IPS-20b (cell line): ENCODE measurements at regions not wholly inside any gene's neighbourhood (a gene's known extent, or its start where the extent isn't known, plus 50 kb on each side); places are given as distances from the start of the nearest gene placed in this dataset.

Experiments
- H3K27ac ChIP-seq: one replicate; pipeline ENCODE4 v1.5.1; 2013; ENCODE audit warnings: low read length
- H3K27me3 ChIP-seq: 2 replicates; pipeline ENCODE4 v1.6.1; 2013; ENCODE audit warnings: mild to moderate bottlenecking, low read length, inconsistent platforms; ENCODE audit not compliant: insufficient read depth
- H3K36me3 ChIP-seq: 2 replicates; pipeline ENCODE4 v1.6.1; 2013; ENCODE audit warnings: low read depth, mild to moderate bottlenecking, inconsistent platforms, low read length, moderate library complexity; ENCODE audit not compliant: insufficient read depth
- H3K4me1 ChIP-seq: 2 replicates; pipeline ENCODE4 v1.6.1; 2013; ENCODE audit warnings: mild to moderate bottlenecking, control low read depth, inconsistent platforms, low read length, moderate library complexity; ENCODE audit not compliant: insufficient read depth
- H3K4me3 ChIP-seq: 2 replicates; pipeline ENCODE4 v1.5.1; 2013; ENCODE audit warnings: mild to moderate bottlenecking, low read length, inconsistent platforms
- H3K9ac ChIP-seq: 2 replicates; pipeline ENCODE4 v1.6.1; 2013; ENCODE audit warnings: low read depth, mild to moderate bottlenecking, inconsistent platforms, low read length, moderate library complexity
- H3K9me3 ChIP-seq: 2 replicates; pipeline ENCODE4 v1.6.1; 2013; ENCODE audit warnings: mild to moderate bottlenecking, low read depth, low read length, inconsistent platforms; ENCODE audit not compliant: insufficient read depth

DNA sequence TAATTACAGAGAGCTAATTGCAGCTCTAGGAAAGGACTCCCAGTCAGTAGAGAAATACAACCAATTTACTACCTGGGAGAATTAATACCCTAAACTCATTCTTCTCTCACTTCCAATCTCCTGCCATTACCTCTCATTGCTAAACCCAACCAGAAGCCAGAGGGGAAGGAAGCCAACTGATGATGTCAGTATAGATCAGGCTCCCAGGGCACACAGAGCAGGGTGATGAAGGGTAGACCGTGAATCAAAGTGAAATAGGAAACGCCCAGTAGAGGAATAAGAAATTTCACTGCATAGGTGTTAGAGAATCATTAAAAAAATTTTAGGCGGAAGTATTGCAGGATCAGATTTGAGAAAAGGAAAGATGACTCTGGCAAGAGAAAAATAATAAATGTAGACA, 456.8 kb upstream of the NXPH2 start:
- Histone ChIP-seq H3K9me3 (no peaks in the 10 kb centered on the region), H3K4me3 (no peak overlapping the region), H3K27me3 (no peaks in the 10 kb centered on the region), H3K36me3 (no peaks in the 10 kb centered on the region), H3K4me1 (peaks cover 3% of the 10 kb centered on the region; the same call in 1 of the 2 replicates), H3K9ac (no peak overlapping the region), H3K27ac (no peak overlapping the region)

DNA sequence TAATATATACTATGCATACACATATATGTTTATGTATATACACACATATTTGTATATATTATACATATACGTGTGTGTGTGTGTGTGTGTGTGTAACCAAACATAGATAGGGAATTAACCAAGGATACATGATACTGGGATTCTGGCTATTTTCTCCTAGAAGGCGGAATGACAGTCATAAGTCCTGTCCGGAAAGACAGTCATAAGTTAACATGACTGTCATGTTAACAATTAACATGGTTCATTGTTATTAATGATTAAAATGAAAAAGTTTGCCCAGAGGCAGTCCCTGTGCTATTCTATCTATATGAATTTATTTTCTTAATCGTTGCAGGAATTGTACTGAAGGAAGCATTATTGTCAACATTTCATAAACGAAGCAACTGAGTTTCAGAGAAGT, 450.7 kb upstream of the NXPH2 start:
- H3K4me1 ChIP-seq, result peaks cover 3% of the 10 kb centered on the region; the same call in 1 of the 2 replicates
- no peak overlapping the region for H3K4me3 ChIP-seq
- H3K36me3 ChIP-seq, result no peaks in the 10 kb centered on the region
- no peaks in the 10 kb centered on the region for H3K9me3 ChIP-seq
- no peaks in the 10 kb centered on the region for H3K27me3 ChIP-seq
- H3K27ac ChIP-seq, result no peak overlapping the region
- H3K9ac ChIP-seq, result no peak overlapping the region

DNA sequence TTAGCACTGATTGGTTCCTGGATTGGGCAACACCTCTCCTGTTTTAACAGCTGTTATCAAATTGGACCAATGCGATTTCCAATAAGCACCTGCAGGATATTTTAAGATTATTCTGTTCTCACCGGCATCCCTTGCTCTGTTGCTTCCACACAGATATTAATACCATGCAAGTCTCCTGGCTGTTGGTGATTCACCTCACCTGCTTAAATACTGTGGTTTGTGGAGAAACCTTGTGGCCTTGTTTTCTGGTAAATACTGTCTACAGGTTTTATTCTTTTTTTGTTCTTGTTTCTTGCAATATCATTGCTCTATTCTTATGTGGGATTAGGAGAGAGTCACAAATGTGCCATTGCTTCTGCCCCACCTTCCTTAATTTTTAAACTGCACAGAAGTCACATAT, 448.1 kb upstream of the NXPH2 start:
- H3K27me3 ChIP-seq, result no peaks in the 10 kb centered on the region
- no peak overlapping the region for H3K4me3 ChIP-seq
- no peak overlapping the region for H3K9ac ChIP-seq
- no peak overlapping the region for H3K27ac ChIP-seq
- H3K4me1 ChIP-seq, result no peaks in the 10 kb centered on the region; the same call in 1 of the 2 replicates
- no peaks in the 10 kb centered on the region for H3K36me3 ChIP-seq
- H3K9me3 ChIP-seq, result no peaks in the 10 kb centered on the region

DNA sequence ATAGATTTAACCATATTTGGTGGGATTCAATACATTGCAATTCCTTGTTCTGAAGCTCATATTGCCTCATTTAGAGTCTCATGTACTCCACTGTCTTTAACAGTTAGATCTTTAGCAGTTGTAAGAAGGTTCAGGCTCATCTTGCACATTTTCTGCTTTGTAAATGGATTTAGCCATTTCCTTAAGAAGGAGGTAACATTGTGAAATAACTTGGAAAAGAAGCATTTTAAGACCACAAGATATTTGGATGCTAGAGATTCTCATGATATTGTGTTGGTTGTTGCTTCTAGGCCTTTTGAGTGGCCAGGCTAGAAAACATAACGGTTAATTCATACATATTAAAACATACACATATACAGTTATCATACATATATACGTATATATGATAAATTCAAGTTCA, 445.8 kb upstream of the NXPH2 start:
- no peaks in the 10 kb centered on the region for H3K4me1 ChIP-seq
- H3K27me3 ChIP-seq, result no peaks in the 10 kb centered on the region
- no peak overlapping the region for H3K4me3 ChIP-seq
- no peak overlapping the region for H3K9ac ChIP-seq
- no peaks in the 10 kb centered on the region for H3K9me3 ChIP-seq
- no peaks in the 10 kb centered on the region for H3K36me3 ChIP-seq
- H3K27ac ChIP-seq, result no peak overlapping the region

DNA sequence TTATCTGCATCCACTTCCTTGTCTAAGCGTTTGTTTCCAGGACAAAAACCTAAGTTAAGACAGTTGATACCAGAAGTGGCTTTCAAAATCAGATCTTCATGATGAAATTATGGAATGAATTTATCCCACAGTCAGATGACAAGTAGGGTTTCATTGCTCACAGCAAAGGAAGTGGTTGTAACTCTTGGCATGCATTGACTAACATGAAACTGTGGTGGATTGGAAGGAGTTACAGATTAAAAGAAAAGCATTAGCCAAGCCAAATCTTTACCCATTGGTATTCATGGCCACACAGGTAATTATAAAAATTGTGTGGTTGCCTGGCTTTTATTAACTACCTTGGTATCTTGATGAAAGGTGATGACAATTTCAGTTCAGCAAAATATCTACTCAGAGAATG, 438.0 kb upstream of the NXPH2 start:
- no peaks in the 10 kb centered on the region for H3K9me3 ChIP-seq
- no peaks in the 10 kb centered on the region for H3K4me1 ChIP-seq
- H3K27ac ChIP-seq, result no peak overlapping the region
- no peaks in the 10 kb centered on the region for H3K27me3 ChIP-seq
- H3K4me3 ChIP-seq, result no peak overlapping the region
- no peak overlapping the region for H3K9ac ChIP-seq
- H3K36me3 ChIP-seq, result no peaks in the 10 kb centered on the region

DNA sequence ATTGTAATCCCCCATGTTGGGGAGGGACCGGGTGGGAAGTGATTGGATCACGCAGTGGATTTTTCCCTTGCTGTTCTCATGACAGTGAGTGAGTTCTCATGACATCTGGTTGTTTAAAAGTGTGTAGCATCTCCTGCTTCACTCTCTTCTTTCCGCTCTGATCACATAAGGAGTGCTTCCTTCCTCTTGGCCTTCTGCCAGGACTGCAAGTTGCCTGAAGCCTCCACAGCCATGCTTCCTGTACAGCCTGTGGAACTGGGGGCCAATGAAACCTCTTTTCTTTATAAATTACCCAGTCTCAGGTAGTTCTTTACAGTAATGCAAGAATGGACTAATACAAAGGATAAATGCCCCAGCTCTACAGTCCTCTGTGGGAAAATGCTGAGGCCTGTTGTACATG, 437.5 kb upstream of the NXPH2 start:
- Histone ChIP-seq H3K4me3 (no peak overlapping the region), H3K27me3 (no peaks in the 10 kb centered on the region), H3K36me3 (no peaks in the 10 kb centered on the region), H3K9me3 (no peaks in the 10 kb centered on the region), H3K4me1 (no peaks in the 10 kb centered on the region), H3K9ac (no peak overlapping the region), H3K27ac (no peak overlapping the region)

DNA sequence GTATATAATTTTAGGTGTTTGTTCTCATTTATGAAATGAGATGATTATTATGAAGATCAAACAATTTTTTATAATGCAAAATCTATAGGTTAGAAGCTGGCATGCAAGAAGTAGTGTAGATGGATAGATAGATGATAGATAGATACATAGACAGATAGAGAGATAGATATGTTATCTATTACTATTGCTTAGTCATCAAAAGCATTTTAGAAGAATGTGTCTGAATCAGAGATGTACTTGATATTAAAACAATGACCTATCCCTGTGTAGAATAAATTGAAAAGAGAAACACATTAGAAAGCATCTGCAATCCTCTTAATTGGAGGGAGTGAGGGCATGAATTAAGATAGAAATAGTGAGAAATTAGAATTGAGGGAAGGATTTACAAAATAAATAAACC, 436.2 kb upstream of the NXPH2 start:
- no peaks in the 10 kb centered on the region for H3K27me3 ChIP-seq
- no peaks in the 10 kb centered on the region for H3K9me3 ChIP-seq
- H3K36me3 ChIP-seq, result no peaks in the 10 kb centered on the region
- no peak overlapping the region for H3K4me3 ChIP-seq
- H3K27ac ChIP-seq, result no peak overlapping the region
- H3K4me1 ChIP-seq, result no peaks in the 10 kb centered on the region
- H3K9ac ChIP-seq, result no peak overlapping the region

DNA sequence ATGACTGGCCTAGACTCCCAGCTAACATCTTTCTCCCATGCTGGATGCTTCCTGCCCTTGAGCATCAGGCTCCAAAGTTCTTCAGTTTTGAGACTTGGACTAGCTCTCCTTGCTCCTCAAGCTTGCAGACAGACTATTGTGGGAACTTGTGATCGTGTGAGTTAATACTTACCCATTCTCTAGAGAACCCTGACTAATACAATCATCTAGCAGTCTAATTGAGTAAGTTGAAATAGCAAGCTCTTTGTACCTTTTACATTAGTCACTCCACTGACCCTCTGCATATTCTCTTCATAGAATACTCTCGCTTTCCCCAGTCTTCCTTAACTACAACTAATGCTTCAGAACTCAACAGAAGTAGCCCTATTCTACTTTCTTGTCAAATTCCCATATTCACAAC, 434.6 kb upstream of the NXPH2 start:
- H3K9ac ChIP-seq, result no peak overlapping the region
- no peaks in the 10 kb centered on the region for H3K9me3 ChIP-seq

DNA sequence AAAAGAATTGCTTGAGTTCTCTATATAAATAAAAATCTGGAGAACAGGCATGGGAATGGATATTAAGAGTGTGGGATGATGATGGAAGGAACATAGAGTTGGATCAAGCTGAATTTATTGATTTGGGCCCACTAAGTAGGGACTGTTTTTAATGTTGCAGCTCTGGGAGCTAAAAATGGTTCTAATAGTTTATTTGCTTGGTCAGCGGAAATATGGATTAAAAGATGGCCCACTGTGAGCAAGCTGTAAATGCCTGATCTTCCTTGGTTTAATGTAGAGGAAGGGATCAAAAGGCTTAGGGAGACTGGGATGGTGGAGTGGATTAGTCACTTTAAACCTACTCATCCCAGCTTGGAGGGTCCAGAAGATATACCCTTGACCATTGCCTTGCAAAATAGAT, 429.4 kb upstream of the NXPH2 start:
- no peak overlapping the region for H3K4me3 ChIP-seq
- H3K4me1 ChIP-seq, result no peaks in the 10 kb centered on the region
- H3K36me3 ChIP-seq, result no peaks in the 10 kb centered on the region
- H3K27ac ChIP-seq, result no peak overlapping the region
- no peaks in the 10 kb centered on the region for H3K27me3 ChIP-seq
- no peak overlapping the region for H3K9ac ChIP-seq
- no peaks in the 10 kb centered on the region for H3K9me3 ChIP-seq

More for the DNA sequence above, 434.6 kb upstream of the NXPH2 start:
- H3K36me3 ChIP-seq, result no peaks in the 10 kb centered on the region
- H3K4me1 ChIP-seq, result no peaks in the 10 kb centered on the region
- no peak overlapping the region for H3K4me3 ChIP-seq
- H3K27me3 ChIP-seq, result no peaks in the 10 kb centered on the region
- no peak overlapping the region for H3K27ac ChIP-seq

DNA sequence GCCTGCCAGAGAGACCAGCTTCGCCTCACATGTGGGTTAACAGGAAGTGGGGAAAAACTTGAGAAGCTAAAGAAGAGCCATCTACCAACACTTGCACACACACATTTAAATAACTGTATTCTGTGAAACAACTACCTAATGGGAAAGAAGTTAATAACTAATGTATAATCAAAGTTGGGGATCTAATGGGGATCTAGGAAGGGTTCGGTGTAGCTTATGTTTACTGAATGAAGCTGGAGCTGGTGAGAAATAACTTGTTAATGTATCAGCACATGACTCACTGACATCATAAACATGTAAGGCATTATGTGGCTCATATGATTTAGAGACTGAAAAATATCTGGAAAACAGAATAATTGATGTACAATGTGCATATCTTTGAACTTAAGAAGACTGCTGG, 421.3 kb upstream of the NXPH2 start:
- Histone ChIP-seq H3K4me1 (no peaks in the 10 kb centered on the region), H3K9me3 (no peaks in the 10 kb centered on the region), H3K36me3 (no peaks in the 10 kb centered on the region), H3K27me3 (no peaks in the 10 kb centered on the region), H3K27ac (no peak overlapping the region), H3K9ac (no peak overlapping the region), H3K4me3 (no peak overlapping the region)

DNA sequence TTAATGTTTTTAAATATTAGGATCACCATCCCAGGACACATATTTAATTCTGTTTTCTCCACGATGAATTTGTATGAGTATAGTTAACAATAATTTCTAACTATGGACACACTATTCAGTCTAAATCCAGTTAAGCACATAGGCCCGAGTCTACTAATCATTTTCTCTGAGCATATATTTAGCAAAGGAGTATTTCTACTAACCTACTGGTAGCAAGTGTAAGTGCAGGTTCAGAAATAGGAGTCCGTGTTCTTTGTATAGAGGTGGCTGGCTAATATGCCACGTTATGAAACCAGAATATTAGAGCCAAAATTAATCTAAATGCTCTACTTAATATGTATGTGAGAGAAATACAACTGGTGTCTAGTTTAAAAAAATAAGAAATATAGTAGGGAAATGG, 416.6 kb upstream of the NXPH2 start:
- H3K27me3 ChIP-seq, result no peaks in the 10 kb centered on the region
- no peaks in the 10 kb centered on the region for H3K4me1 ChIP-seq
- no peak overlapping the region for H3K9ac ChIP-seq
- no peak overlapping the region for H3K27ac ChIP-seq
- H3K36me3 ChIP-seq, result no peaks in the 10 kb centered on the region
- no peaks in the 10 kb centered on the region for H3K9me3 ChIP-seq
- no peak overlapping the region for H3K4me3 ChIP-seq

DNA sequence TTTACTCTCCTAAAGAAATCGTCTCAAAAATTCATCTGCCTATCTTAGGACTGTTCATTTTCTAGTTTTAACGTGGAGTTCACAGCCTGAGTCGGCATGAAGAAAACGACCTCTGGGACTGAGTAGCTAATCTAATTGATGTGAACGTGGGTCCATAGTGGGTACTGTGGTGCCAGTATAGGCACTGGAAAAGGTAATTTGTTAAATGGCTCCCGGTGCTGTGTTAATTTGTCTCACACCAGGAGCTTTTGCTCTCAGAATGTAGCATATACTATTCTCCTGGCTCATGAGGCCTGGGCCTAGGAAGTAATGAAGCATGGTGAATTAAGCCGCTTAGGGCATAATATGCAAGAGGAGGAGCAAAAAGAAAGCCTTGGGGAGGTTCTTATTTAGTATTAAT, 414.4 kb upstream of the NXPH2 start:
- H3K9me3 ChIP-seq, result no peaks in the 10 kb centered on the region
- no peak overlapping the region for H3K9ac ChIP-seq
- no peak overlapping the region for H3K4me3 ChIP-seq
- no peaks in the 10 kb centered on the region for H3K27me3 ChIP-seq
- no peak overlapping the region for H3K27ac ChIP-seq
- no peaks in the 10 kb centered on the region for H3K4me1 ChIP-seq
- H3K36me3 ChIP-seq, result no peaks in the 10 kb centered on the region

DNA sequence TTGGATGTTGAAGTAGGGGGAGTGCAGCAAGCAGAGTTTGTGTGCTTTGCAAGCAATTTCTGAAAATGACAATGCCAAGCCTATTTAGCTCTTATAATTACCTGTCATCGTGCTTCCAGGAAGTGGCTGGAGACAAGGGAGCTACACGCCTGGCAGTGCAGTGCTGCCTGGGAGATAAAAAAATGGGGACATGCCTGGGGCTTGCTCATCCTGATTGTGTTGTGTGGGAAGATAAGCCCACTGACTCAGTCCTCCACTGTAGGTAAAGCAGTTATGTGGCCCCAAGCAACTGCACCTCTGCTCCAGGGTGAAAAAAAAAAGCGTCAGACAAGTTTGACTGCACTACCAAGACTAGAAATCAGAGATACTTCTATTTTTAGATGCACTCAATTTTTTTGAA, 396.9 kb upstream of the NXPH2 start:
- Histone ChIP-seq H3K36me3 (no peaks in the 10 kb centered on the region), H3K27me3 (no peaks in the 10 kb centered on the region), H3K9ac (no peak overlapping the region), H3K27ac (no peak overlapping the region), H3K4me1 (no peaks in the 10 kb centered on the region), H3K9me3 (no peaks in the 10 kb centered on the region), H3K4me3 (no peak overlapping the region)
